ENCODE measurements at regions not wholly inside any gene's neighbourhood (a gene's known extent, or its start where the extent isn't known, plus 50 kb on each side); places are given as distances from the start of the nearest gene placed in this dataset.

DNA sequence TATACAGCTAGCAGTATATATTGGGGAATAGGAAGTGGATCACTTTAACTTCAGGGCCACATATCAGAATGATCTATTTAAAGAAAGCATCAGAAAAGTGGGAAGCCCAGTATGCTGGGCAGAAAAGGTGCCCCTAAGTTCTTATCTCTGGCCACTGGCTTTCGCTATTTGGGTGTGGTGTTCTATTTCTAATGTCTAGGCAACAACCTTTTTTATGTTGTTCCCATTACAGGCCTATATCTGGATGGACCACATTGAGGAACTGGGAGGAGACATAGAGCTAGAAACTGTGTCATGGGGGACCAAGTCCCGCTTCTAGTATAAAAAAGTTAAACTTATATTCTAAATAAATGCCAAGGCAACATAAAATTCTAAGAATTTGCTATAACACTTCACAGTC is 935.6 kb downstream of the PDHA2 start:
- TF ChIP-seq, protein P1, sequence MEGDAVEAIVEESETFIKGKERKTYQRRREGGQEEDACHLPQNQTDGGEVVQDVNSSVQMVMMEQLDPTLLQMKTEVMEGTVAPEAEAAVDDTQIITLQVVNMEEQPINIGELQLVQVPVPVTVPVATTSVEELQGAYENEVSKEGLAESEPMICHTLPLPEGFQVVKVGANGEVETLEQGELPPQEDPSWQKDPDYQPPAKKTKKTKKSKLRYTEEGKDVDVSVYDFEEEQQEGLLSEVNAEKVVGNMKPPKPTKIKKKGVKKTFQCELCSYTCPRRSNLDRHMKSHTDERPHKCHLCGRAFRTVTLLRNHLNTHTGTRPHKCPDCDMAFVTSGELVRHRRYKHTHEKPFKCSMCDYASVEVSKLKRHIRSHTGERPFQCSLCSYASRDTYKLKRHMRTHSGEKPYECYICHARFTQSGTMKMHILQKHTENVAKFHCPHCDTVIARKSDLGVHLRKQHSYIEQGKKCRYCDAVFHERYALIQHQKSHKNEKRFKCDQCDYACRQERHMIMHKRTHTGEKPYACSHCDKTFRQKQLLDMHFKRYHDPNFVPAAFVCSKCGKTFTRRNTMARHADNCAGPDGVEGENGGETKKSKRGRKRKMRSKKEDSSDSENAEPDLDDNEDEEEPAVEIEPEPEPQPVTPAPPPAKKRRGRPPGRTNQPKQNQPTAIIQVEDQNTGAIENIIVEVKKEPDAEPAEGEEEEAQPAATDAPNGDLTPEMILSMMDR (IDR thresholded peaks at IDR 0.05; ENCODE audit: poor library complexity), result no peak
- TF ChIP-seq EZH2 (IDR thresholded peaks at IDR 0.05; ENCODE audit: borderline replicate concordance), result no peak
